NT2/D1 (cell line): ENCODE measurements at regions not wholly inside any gene's neighbourhood (a gene's known extent, or its start where the extent isn't known, plus 50 kb on each side); places are given as distances from the start of the nearest gene placed in this dataset.

ENCODE experiments used
- SUZ12 ChIP-seq: IDR thresholded peaks from 2 replicates; pipeline ENCODE4 v1.6.1; 2011; ENCODE audit not compliant: insufficient read length, insufficient read depth; ENCODE audit errors: extremely low read depth
- YY1 ChIP-seq: IDR thresholded peaks from 2 replicates; pipeline ENCODE4 v1.6.1; 2011; ENCODE audit not compliant: insufficient read length, insufficient read depth
- ZNF274 ChIP-seq: IDR thresholded peaks from 2 replicates; pipeline ENCODE4 v1.6.1; 2011; ENCODE audit warnings: mild to moderate bottlenecking, low read depth, low read length

DNA sequence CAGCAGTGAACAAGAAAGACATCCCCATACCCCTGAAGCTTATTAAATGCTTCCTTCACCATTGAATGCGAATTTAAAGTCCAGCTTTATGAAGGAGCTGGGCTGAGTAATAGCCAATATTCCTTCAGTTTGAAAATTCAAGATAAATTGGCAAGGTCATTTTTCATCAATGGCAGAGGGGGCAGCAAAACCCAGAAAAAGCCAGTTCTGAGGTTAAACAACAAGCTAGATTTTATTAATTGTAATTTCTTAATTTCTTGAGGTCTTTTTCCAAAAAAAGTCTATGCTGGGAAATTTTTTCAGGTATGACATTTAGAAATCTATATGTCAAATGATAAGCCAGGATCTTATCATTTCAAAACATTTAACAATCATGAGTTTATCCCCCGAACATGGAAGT is 808.9 kb downstream of the RPA4 start:
- TF ChIP-seq ZNF274 (no peak), SUZ12 (no peak), YY1 (no peak)
